GM13976 (cell line): ENCODE measurements at regions not wholly inside any gene's neighbourhood (a gene's known extent, or its start where the extent isn't known, plus 50 kb on each side); places are given as distances from the start of the nearest gene placed in this dataset.

Source experiments
- DNase-seq: peaks from one replicate; pipeline ENCODE4 v3.0.0; 2012; ENCODE audit warnings: low spot score
- CTCF ChIP-seq: IDR thresholded peaks from 2 replicates; pipeline ENCODE4 v1.5.1; 2012; ENCODE audit warnings: borderline replicate concordance, mild to moderate bottlenecking; ENCODE audit not compliant: insufficient read depth; ENCODE audit errors: extremely low read depth, missing control alignments, control extremely low read depth
- in situ Hi-C: fragments of 300-500 bp; cut with MboI; formaldehyde crosslinking; loops from one replicate; pipeline ENCODE4 v1.12.0; 2022; ENCODE audit warnings: low sequenced_read_pairs, mixed read lengths, inconsistent platforms; ENCODE audit not compliant: unreplicated experiment

- no peak for TF ChIP-seq CTCF
- DNase-seq, result no peak
- in situ Hi-C loops, result no loop called here
Measured at GRCh38 chr2:147546109-147546508, 298.7 kb upstream of the ACVR2A start.

GRCh38 chr2:147543056-147543455, 301.8 kb upstream of the ACVR2A start:
- in situ Hi-C loops, result no loop called here
- no peak for DNase-seq
- TF ChIP-seq CTCF, result no peak

GRCh38 chr2:147542351-147542750, 302.5 kb upstream of the ACVR2A start:
- in situ Hi-C loops, result no loop called here
- TF ChIP-seq CTCF, result no peak
- no peak for DNase-seq

GRCh38 chr2:147541314-147541713, 303.5 kb upstream of the ACVR2A start:
- DNase-seq, result no peak
- no peak for TF ChIP-seq CTCF
- in situ Hi-C loops, result no loop called here

- no peak for TF ChIP-seq CTCF
- DNase-seq, result no peak
- in situ Hi-C loops, result no loop called here
Measured at GRCh38 chr2:147538821-147539220, 306.0 kb upstream of the ACVR2A start.

- no peak for TF ChIP-seq CTCF
- DNase-seq, result no peak
- in situ Hi-C loops, result no loop called here
Measured at GRCh38 chr2:147538088-147538487, 306.7 kb upstream of the ACVR2A start.

- TF ChIP-seq CTCF, result no peak
- in situ Hi-C loops, result no loop called here
- DNase-seq, result no peak
Measured at GRCh38 chr2:147531269-147531668, 313.6 kb upstream of the ACVR2A start.
